ENCODE measurements at regions not wholly inside any gene's neighbourhood (a gene's known extent, or its start where the extent isn't known, plus 50 kb on each side); places are given as distances from the start of the nearest gene placed in this dataset.

- H3K79me2 ChIP-seq (ENCODE audit: control insufficient read depth, low read length) = no peaks in the 10 kb centered on the region
- H3K9me2 ChIP-seq (replicated peaks; ENCODE audit: control insufficient read depth, low read length) = no peaks in the 10 kb centered on the region
- no peak for TF ChIP-seq EZH2phosphoT487 (IDR thresholded peaks at IDR 0.05; ENCODE audit: borderline replicate concordance, low read length)
- no peak for TF ChIP-seq CTCF (IDR thresholded peaks at IDR 0.05; ENCODE audit: low read depth, low read length, poor library complexity, severe bottlenecking)
- no peaks in the 10 kb centered on the region for H4K20me1 ChIP-seq (ENCODE audit: control insufficient read depth, insufficient read depth, low read depth, low read length)
- H3F3A ChIP-seq (ENCODE audit: control insufficient read depth, insufficient read depth) = no peaks in the 10 kb centered on the region
- no peak overlapping the region for H3K4me2 ChIP-seq (ENCODE audit: low read length)
- H3K9me3 ChIP-seq (ENCODE audit: control insufficient read depth, insufficient read depth, low read length) = no peaks in the 10 kb centered on the region
- H3K36me3 ChIP-seq (ENCODE audit: control insufficient read depth, low read length) = no peaks in the 10 kb centered on the region
- H3K27me3 ChIP-seq (ENCODE audit: control insufficient read depth, low read length) = no peaks in the 10 kb centered on the region
- H3K4me1 ChIP-seq (ENCODE audit: control insufficient read depth, low read length) = no peaks in the 10 kb centered on the region
- no peak overlapping the region for H3K27ac ChIP-seq (ENCODE audit: low read depth, low read length)
- H3K4me3 ChIP-seq (ENCODE audit: low read length) = no peak overlapping the region
Observed at GRCh38 chr6:81909981-81910900, 157.8 kb upstream of the TENT5A start.

GRCh38 chr6:81909162-81909561, 156.7 kb upstream of the TENT5A start:
- H3K27me3 ChIP-seq (ENCODE audit: control insufficient read depth, low read length) = no peaks in the 10 kb centered on the region
- H3K4me3 ChIP-seq (ENCODE audit: low read length) = no peak overlapping the region
- no peaks in the 10 kb centered on the region for H3F3A ChIP-seq (ENCODE audit: control insufficient read depth, insufficient read depth)
- H3K9me2 ChIP-seq (replicated peaks; ENCODE audit: control insufficient read depth, low read length) = no peaks in the 10 kb centered on the region
- H3K27ac ChIP-seq (ENCODE audit: low read depth, low read length) = no peak overlapping the region
- H3K4me2 ChIP-seq (ENCODE audit: low read length) = no peak overlapping the region
- H3K4me1 ChIP-seq (ENCODE audit: control insufficient read depth, low read length) = no peaks in the 10 kb centered on the region
- no peaks in the 10 kb centered on the region for H3K36me3 ChIP-seq (ENCODE audit: control insufficient read depth, low read length)
- TF ChIP-seq CTCF (IDR thresholded peaks at IDR 0.05; ENCODE audit: low read depth, low read length, poor library complexity, severe bottlenecking) (no peak), EZH2phosphoT487 (IDR thresholded peaks at IDR 0.05; ENCODE audit: borderline replicate concordance, low read length) (no peak)
- no peaks in the 10 kb centered on the region; the same call in 1 of the 2 replicates for H3K9me3 ChIP-seq (ENCODE audit: control insufficient read depth, insufficient read depth, low read length)
- no peaks in the 10 kb centered on the region for H3K79me2 ChIP-seq (ENCODE audit: control insufficient read depth, low read length)
- no peaks in the 10 kb centered on the region for H4K20me1 ChIP-seq (ENCODE audit: control insufficient read depth, insufficient read depth, low read depth, low read length)

- Histone ChIP-seq H3K9me3 (ENCODE audit: control insufficient read depth, insufficient read depth, low read length) (peaks cover 4% of the 10 kb centered on the region; the same call in 1 of the 2 replicates), H3K79me2 (ENCODE audit: control insufficient read depth, low read length) (no peaks in the 10 kb centered on the region), H3K27me3 (ENCODE audit: control insufficient read depth, low read length) (no peaks in the 10 kb centered on the region), H3K4me3 (ENCODE audit: low read length) (no peak overlapping the region), H3K27ac (ENCODE audit: low read depth, low read length) (no peak overlapping the region), H3K9me2 (replicated peaks; ENCODE audit: control insufficient read depth, low read length) (no peaks in the 10 kb centered on the region), H3K36me3 (ENCODE audit: control insufficient read depth, low read length) (no peaks in the 10 kb centered on the region), H3K4me2 (ENCODE audit: low read length) (no peak overlapping the region), H4K20me1 (ENCODE audit: control insufficient read depth, insufficient read depth, low read depth, low read length) (no peaks in the 10 kb centered on the region), H3F3A (ENCODE audit: control insufficient read depth, insufficient read depth) (no peaks in the 10 kb centered on the region), H3K4me1 (ENCODE audit: control insufficient read depth, low read length) (no peaks in the 10 kb centered on the region)
- TF ChIP-seq CTCF (IDR thresholded peaks at IDR 0.05; ENCODE audit: low read depth, low read length, poor library complexity, severe bottlenecking) (no peak), EZH2phosphoT487 (IDR thresholded peaks at IDR 0.05; ENCODE audit: borderline replicate concordance, low read length) (no peak)
Observed at GRCh38 chr6:81906709-81907204, 154.3 kb upstream of the TENT5A start.

All from DOHH2 (cell line).